HepG2 (cell line): ENCODE measurements at regions not wholly inside any gene's neighbourhood (a gene's known extent, or its start where the extent isn't known, plus 50 kb on each side); places are given as distances from the start of the nearest gene placed in this dataset.

Source experiments
- ATAC-seq: fragments of 200-7000 bp; cut with Tn5 transposase; 3 replicates; pipeline ENCODE4 v1.9.1; 2020; ENCODE audit warnings: mild to moderate bottlenecking, moderate library complexity
- BruUV-seq: library from RNA; stranded (reverse); fragments of 400-500 nt; replicated peaks from 2 replicates; lab custom pipeline; 2021; lab: Mats Ljungman, UMichigan
- CTCF ChIA-PET: fragments of 300-600 bp; formaldehyde crosslinking; extraction: SDS; loops from one replicate; lab custom pipeline; 2021; ENCODE audit warnings: low total read pairs, inconsistent platforms, low intra/inter-chr PET ratio; lab: Yijun Ruan, JAX
- POLR2A ChIA-PET: fragments of 350-600 bp; sonication (Branson Sonifier 250); formaldehyde crosslinking; loops from one replicate; lab custom pipeline; 2020; ENCODE audit warnings: antibody characterized with exemption, inconsistent platforms; lab: Yijun Ruan, JAX
- DNase-seq: peaks from one replicate; pipeline ENCODE4 v3.0.0-alpha.2; 2015; ENCODE audit warnings: low spot score
- FAIRE-seq: peaks from 3 replicates; lab custom pipeline; 2011; peaks lifted over from hg19 to GRCh38; lab: Jason Lieb, UNC
- H2AFZ ChIP-seq: one replicate; pipeline ENCODE4 v1.6.1; 2011; ENCODE audit warnings: low read length, inconsistent platforms
- H3K27ac ChIP-seq: fragments of 300-600 bp; 3 replicates; pipeline ENCODE4 v1.8.0; 2011; ENCODE audit warnings: mixed run types, mild to moderate bottlenecking, mixed read lengths, low read length, inconsistent platforms; ENCODE audit not compliant: insufficient read depth; ENCODE audit errors: extremely low read length
- H3K27me3 ChIP-seq, 2 experiments: fragments of 200-600 bp in 1 of 2; 2 replicates in 1 of 2; 3 replicates in 1 of 2; pipeline versions ENCODE4 v1.6.0 to v1.8.0; 2011; ENCODE audit warnings: low read length in 2 of 2, mild to moderate bottlenecking in 2 of 2, moderate library complexity in 2 of 2, inconsistent platforms in 1 of 2; ENCODE audit not compliant: insufficient read depth in 2 of 2, control insufficient read depth in 1 of 2
- H3K36me3 ChIP-seq, 2 experiments: fragments of 200-600 bp in 1 of 2; replicated peaks in 1 of 2; 2 replicates in 1 of 2; 3 replicates in 1 of 2; pipeline versions ENCODE4 v1.5.1 to v1.8.0; 2011; ENCODE audit warnings: low read length in 2 of 2, inconsistent platforms in 1 of 2; ENCODE audit not compliant: insufficient read depth in 2 of 2, control insufficient read depth in 1 of 2
- H3K4me1 ChIP-seq: 2 replicates; pipeline ENCODE4 v1.5.1; 2012; ENCODE audit warnings: low read length, inconsistent platforms; ENCODE audit not compliant: insufficient read depth
- H3K4me2 ChIP-seq: 2 replicates; pipeline ENCODE4 v1.6.0; 2011; ENCODE audit warnings: low read depth, low read length, inconsistent platforms
- H3K4me3 ChIP-seq, 3 experiments: fragments of 200-600 bp in 1 of 3; sonication (generic), shearing (Covaris generic) in 1 of 3; replicated peaks in 1 of 3; 2 replicates each; pipeline ENCODE4 v1.5.1; 2011 to 2016; ENCODE audit warnings: low read length in 3 of 3, inconsistent platforms in 2 of 3, low read depth in 2 of 3, mild to moderate bottlenecking in 2 of 3, control low read depth in 1 of 3, mixed read lengths in 1 of 3; ENCODE audit not compliant: insufficient read depth in 1 of 3
- H3K79me2 ChIP-seq: one replicate; pipeline ENCODE4 v1.6.1; 2011; ENCODE audit warnings: low read length, inconsistent platforms; ENCODE audit not compliant: insufficient read depth
- H3K9ac ChIP-seq: 2 replicates; pipeline ENCODE4 v1.6.0; 2011; ENCODE audit warnings: mild to moderate bottlenecking, low read depth, low read length, inconsistent platforms; ENCODE audit not compliant: insufficient read depth
- H3K9me3 ChIP-seq: 2 replicates; pipeline ENCODE4 v1.5.1; 2012; ENCODE audit warnings: mild to moderate bottlenecking, low read length
- H4K20me1 ChIP-seq: 2 replicates; pipeline ENCODE4 v1.6.0; 2011; ENCODE audit warnings: inconsistent platforms, mild to moderate bottlenecking, low read length, moderate library complexity; ENCODE audit not compliant: insufficient read depth
- AKAP8 ChIP-seq: sonication (generic); formaldehyde crosslinking; IDR thresholded peaks from 2 replicates; pipeline ENCODE4 v1.5.1; 2020; ENCODE audit warnings: mild to moderate bottlenecking, missing genetic modification reagents
- ESRRA ChIP-seq: sonication (generic); formaldehyde crosslinking; IDR thresholded peaks from 2 replicates; pipeline ENCODE4 v1.5.1; 2020; ENCODE audit warnings: mild to moderate bottlenecking, low read depth, missing genetic modification reagents
- FOSL1 ChIP-seq: sonication (generic); formaldehyde crosslinking; IDR thresholded peaks from 2 replicates; pipeline ENCODE4 v1.9.0; 2021; ENCODE audit warnings: missing genetic modification reagents, borderline replicate concordance
- GABPB1 ChIP-seq: IDR thresholded peaks from 2 replicates; pipeline ENCODE4 v1.6.1; 2016; ENCODE audit warnings: mild to moderate bottlenecking, missing genetic modification reagents, moderate library complexity, missing compliant biosample characterization
- JDP2 ChIP-seq: sonication (generic); formaldehyde crosslinking; IDR thresholded peaks from 2 replicates; pipeline ENCODE4 v1.8.1; 2022; ENCODE audit warnings: missing genetic modification reagents, borderline replicate concordance
- NONO ChIP-seq, 2 experiments: fragments of 450-650 bp in 1 of 2; sonication (generic) in 1 of 2; formaldehyde crosslinking in 1 of 2; IDR thresholded peaks in 1 of 2; conservative IDR thresholded peaks in 1 of 2; 2 replicates each; pipeline versions ENCODE4 v1.6.1 to v1.8.0; 2017 to 2022; ENCODE audit warnings: mild to moderate bottlenecking in 1 of 2, missing genetic modification reagents in 1 of 2, moderate library complexity in 1 of 2
- RBM22 ChIP-seq: fragments of 200-400 bp; formaldehyde crosslinking; optimal IDR thresholded peaks from 2 replicates; pipeline ENCODE3; 2017; ENCODE audit warnings: mild to moderate bottlenecking, low read length, moderate library complexity
- RNF2 ChIP-seq: fragments of 450-650 bp; conservative IDR thresholded peaks from 2 replicates; pipeline ENCODE4 v1.6.1; 2016; ENCODE audit warnings: low read depth
- ZMYM4 ChIP-seq: sonication (generic); formaldehyde crosslinking; IDR thresholded peaks from 2 replicates; pipeline ENCODE4 v1.8.1; 2023; ENCODE audit warnings: mild to moderate bottlenecking, missing genetic modification reagents
- ZNF260 ChIP-seq: sonication (generic); formaldehyde crosslinking; IDR thresholded peaks from 2 replicates; pipeline ENCODE4 v1.4.0; 2020; ENCODE audit warnings: missing genetic modification reagents, low read depth, mild to moderate bottlenecking, borderline replicate concordance
- ZNF572 ChIP-seq: sonication (generic); formaldehyde crosslinking; IDR thresholded peaks from 2 replicates; pipeline ENCODE4 v1.5.1; 2020; ENCODE audit warnings: mild to moderate bottlenecking, missing genetic modification reagents
- ZNF589 ChIP-seq: sonication (generic); formaldehyde crosslinking; conservative IDR thresholded peaks from 2 replicates; pipeline ENCODE4 v1.8.0; 2022; ENCODE audit warnings: mild to moderate bottlenecking, moderate library complexity, missing genetic modification reagents
- ZNF614 ChIP-seq: IDR thresholded peaks from 2 replicates; pipeline ENCODE4 v1.6.1; 2018; ENCODE audit warnings: missing biosample characterization, missing genetic modification reagents, inconsistent platforms, borderline replicate concordance
- WGBS: methylation state at CpG from one replicate; pipeline ENCODE4 v1.1.6; 2017; ENCODE audit warnings: low lambda C conversion rate; 5-methylcytosine and 5-hydroxymethylcytosine counted together
- in situ Hi-C: cut with HindIII; loops from 2 replicates; pipeline ENCODE4 v1.10.0; 2017; ENCODE audit warnings: low pct_unique_long_range_greater_than_20kb; ENCODE audit not compliant: extremely low pct_ligation_motif_present
- intact Hi-C: fragments of 100-400 bp; cut with micrococcal nuclease; formaldehyde crosslinking; loops from one replicate; pipeline ENCODE4 v1.10.0; 2022; ENCODE audit not compliant: unreplicated experiment
- TF ChIP-seq, protein P1 (sequence below): sonication (generic); formaldehyde crosslinking; IDR thresholded peaks from 2 replicates; pipeline ENCODE4 v1.8.0; 2022; ENCODE audit warnings: missing genetic modification reagents, low read depth, mild to moderate bottlenecking, borderline replicate concordance
- TF ChIP-seq, protein P2 (sequence below): IDR thresholded peaks from 2 replicates; pipeline ENCODE4 v1.6.1; 2018; ENCODE audit warnings: missing genetic modification reagents, mild to moderate bottlenecking, missing compliant biosample characterization
- TF ChIP-seq, protein P3 (sequence below): sonication (generic); formaldehyde crosslinking; IDR thresholded peaks from 2 replicates; pipeline ENCODE4 v1.8.1; 2022; ENCODE audit warnings: low read depth, mild to moderate bottlenecking, missing genetic modification reagents
- TF ChIP-seq, protein P4 (sequence below): sonication (generic); formaldehyde crosslinking; IDR thresholded peaks from 2 replicates; pipeline ENCODE4 v1.4.0; 2020; ENCODE audit warnings: missing genetic modification reagents

DNA sequence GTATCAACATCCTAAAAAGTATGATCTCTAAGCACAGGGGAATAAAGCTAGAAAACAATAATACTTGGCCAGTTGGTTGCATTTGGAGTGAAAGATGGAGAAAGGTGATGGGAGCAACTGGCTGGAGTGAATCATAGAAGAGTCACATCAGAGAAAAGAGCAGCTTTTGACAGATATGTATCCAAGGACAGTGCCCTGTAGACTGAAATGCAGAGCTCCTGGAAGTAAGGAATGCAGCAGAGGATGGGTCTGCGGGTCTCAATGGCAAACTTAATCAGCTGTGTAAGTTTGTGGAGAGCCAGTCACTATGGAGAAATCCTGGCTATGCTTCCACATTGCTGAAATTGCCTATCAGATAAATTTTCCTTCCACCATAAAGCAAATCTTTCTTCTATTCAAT, 218.1 kb upstream of the PRNP start (continued):
- TF ChIP-seq, protein P1, sequence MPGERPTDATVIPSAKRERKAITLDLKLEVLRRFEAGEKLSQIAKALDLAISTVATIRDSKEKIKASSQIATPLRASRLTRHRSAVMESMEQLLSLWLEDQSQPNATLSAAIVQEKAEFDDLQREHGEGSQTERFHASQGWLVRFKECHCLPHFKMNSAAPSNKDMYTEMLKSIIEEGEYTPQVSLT (CRISPR knock-in tag): no peak
- TF ChIP-seq ESRRA (CRISPR knock-in tag): no peak
- no peak for TF ChIP-seq ZNF614 (CRISPR knock-in tag)
- TF ChIP-seq ZNF260 (CRISPR knock-in tag): no peak
- TF ChIP-seq RNF2: no peak
- no peak for TF ChIP-seq ZNF589 (CRISPR knock-in tag)
- TF ChIP-seq, all 625 proteins: peak for 0

DNA sequence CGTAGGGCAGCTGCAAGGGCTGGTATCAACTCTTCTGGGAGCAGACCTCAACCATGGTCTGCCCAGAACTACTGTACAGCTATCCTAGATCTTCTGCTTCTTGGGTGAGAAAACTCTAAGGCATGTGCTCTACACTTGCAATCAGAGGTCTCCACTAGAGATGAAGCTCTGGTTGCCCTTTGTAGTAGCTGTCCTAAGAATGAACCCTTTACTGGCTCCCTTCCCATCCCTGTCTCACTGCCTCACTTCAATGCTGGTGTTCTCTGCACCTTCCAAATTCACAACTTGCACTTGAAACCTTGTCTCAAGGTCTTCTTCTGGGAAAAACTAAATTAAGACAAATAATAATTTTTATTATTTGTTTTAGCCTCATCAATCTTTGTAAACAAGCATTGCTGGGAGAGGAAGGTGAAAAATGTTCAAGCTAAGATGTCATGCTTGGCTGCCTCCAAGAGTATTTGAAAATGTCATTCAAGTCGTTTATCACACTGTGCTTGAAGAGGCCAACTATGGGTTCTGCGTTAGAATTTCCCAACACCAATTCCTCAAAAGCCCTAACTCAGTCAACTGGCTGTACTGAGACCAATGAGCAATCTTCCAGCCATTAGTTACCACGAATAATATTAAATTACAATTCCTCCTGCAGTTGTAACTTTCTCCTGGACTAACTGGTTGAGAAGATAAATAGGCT, 216.9 kb upstream of the ADRA1D start:
- in situ Hi-C loops: no loop called here
- Histone ChIP-seq H3K27me3 (peaks cover 0 to 6% of the 10 kb centered on the region in 2 experiments; a peak in 1 of 5 replicates), H2AFZ (no peak overlapping the region), H3K4me1 (no peaks in the 10 kb centered on the region), H3K36me3 (no peaks in the 10 kb centered on the region), H4K20me1 (no peaks in the 10 kb centered on the region), H3K79me2 (no peaks in the 10 kb centered on the region), H3K9ac (no peak overlapping the region), H3K9me3 (no peaks in the 10 kb centered on the region), H3K27ac (no peak overlapping the region), H3K4me2 (no peak overlapping the region), H3K4me3 (no peak overlapping the region)
- intact Hi-C loops: no loop called here
- ATAC-seq: no peak
- POLR2A ChIA-PET: no interaction called here
- CTCF ChIA-PET: no interaction called here
- DNase-seq: no peak
- FAIRE-seq: no peak
- WGBS: 10% methylated on average over 4 of the region's 4 CpGs
- no TSS peak for BruUV-seq
- TF ChIP-seq NONO (IDR thresholded peaks at IDR 0.05): no peak
- no peak for TF ChIP-seq NONO (CRISPR knock-in tag; conservative IDR thresholded peaks at IDR 0.05)
- TF ChIP-seq, protein P2, sequence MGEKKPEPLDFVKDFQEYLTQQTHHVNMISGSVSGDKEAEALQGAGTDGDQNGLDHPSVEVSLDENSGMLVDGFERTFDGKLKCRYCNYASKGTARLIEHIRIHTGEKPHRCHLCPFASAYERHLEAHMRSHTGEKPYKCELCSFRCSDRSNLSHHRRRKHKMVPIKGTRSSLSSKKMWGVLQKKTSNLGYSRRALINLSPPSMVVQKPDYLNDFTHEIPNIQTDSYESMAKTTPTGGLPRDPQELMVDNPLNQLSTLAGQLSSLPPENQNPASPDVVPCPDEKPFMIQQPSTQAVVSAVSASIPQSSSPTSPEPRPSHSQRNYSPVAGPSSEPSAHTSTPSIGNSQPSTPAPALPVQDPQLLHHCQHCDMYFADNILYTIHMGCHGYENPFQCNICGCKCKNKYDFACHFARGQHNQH (CRISPR knock-in tag): no peak
- TF ChIP-seq JDP2 (CRISPR knock-in tag): no peak
- TF ChIP-seq, protein P3, sequence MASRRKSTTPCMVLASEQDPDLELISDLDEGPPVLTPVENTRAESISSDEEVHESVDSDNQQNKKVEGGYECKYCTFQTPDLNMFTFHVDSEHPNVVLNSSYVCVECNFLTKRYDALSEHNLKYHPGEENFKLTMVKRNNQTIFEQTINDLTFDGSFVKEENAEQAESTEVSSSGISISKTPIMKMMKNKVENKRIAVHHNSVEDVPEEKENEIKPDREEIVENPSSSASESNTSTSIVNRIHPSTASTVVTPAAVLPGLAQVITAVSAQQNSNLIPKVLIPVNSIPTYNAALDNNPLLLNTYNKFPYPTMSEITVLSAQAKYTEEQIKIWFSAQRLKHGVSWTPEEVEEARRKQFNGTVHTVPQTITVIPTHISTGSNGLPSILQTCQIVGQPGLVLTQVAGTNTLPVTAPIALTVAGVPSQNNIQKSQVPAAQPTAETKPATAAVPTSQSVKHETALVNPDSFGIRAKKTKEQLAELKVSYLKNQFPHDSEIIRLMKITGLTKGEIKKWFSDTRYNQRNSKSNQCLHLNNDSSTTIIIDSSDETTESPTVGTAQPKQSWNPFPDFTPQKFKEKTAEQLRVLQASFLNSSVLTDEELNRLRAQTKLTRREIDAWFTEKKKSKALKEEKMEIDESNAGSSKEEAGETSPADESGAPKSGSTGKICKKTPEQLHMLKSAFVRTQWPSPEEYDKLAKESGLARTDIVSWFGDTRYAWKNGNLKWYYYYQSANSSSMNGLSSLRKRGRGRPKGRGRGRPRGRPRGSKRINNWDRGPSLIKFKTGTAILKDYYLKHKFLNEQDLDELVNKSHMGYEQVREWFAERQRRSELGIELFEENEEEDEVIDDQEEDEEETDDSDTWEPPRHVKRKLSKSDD (CRISPR knock-in tag): no peak
- no peak for TF ChIP-seq RBM22
- TF ChIP-seq, protein P4, sequence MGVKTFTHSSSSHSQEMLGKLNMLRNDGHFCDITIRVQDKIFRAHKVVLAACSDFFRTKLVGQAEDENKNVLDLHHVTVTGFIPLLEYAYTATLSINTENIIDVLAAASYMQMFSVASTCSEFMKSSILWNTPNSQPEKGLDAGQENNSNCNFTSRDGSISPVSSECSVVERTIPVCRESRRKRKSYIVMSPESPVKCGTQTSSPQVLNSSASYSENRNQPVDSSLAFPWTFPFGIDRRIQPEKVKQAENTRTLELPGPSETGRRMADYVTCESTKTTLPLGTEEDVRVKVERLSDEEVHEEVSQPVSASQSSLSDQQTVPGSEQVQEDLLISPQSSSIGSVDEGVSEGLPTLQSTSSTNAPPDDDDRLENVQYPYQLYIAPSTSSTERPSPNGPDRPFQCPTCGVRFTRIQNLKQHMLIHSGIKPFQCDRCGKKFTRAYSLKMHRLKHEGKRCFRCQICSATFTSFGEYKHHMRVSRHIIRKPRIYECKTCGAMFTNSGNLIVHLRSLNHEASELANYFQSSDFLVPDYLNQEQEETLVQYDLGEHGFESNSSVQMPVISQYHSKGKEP (CRISPR knock-in tag): no peak
- no peak for TF ChIP-seq AKAP8 (CRISPR knock-in tag)
- no peak for TF ChIP-seq GABPB1 (CRISPR knock-in tag)
- no peak for TF ChIP-seq FOSL1 (CRISPR knock-in tag)
- TF ChIP-seq ZNF572 (CRISPR knock-in tag): no peak
- no peak for TF ChIP-seq ZMYM4 (CRISPR knock-in tag)
